HuH-7 (cell line): ENCODE measurements at regions not wholly inside any gene's neighbourhood (a gene's known extent, or its start where the extent isn't known, plus 50 kb on each side); places are given as distances from the start of the nearest gene placed in this dataset.
A peak's percentile ranks its signal among the peaks of the same experiment; 100 is the strongest.

Experiments used
- DNase-seq: peaks from one replicate; pipeline ENCODE4 v3.0.0; 2011; ENCODE audit warnings: low spot score

DNA sequence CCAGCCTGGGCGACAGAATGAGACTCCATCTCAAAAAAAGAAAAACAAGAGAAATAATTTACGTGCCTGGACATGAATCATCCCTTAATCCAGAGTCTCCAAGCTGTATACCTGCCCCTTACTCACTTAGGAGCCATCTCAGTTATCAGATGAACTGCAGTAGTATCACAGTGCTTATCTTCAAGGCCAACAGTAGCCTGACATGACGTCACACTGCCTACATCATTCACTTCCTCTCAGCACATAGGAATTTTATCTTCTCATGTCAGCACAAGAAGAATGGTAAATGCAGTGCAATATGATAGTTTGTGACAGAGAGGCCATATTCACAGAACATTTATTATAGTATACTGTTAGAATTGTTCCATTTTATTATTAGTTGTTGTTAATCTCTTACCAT lies 216.6 kb downstream of the SS18 start:
- DNase-seq = no peak

GRCh38 chr18:25866331-25866730 lies 224.1 kb downstream of the SS18 start:
- DNase-seq = no peak

DNA sequence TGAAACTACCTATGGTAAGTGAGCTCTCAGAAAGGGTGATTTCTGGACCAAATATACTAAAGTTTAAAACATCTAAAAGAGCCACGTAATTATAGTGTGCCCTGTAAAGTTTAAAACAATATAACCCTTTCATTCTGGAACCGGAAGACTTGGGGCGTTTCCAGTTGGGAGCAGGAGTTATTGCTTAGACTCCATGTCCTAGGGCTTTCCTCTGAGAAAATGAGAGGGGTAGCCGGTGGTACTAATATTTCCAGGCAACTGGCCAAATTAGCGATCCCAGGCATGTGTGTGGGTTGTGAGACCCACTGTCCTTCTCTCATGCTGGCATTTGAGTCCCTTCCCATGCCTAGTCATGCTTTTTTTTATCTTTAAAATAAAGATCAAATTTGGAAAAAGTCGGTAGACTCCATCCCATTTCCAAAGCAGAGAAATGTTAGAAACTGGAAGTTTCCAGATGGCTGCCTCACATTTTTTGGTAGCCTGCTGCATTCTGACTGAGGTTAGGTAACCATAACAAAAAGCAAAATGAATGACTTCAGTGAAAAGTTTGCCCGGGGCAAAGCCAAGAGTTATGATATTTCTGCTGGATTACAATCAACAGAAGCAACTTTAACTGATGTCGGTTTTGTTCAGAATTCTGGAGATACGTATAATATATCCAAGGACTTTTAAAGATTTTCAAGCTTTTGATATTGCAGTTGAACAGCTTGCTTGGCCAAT lies 227.4 kb downstream of the SS18 start:
- no peak for DNase-seq

- DNase-seq = no peak
These were observed 236.6 kb downstream of the SS18 start for GRCh38 chr18:25853691-25854433.

DNA sequence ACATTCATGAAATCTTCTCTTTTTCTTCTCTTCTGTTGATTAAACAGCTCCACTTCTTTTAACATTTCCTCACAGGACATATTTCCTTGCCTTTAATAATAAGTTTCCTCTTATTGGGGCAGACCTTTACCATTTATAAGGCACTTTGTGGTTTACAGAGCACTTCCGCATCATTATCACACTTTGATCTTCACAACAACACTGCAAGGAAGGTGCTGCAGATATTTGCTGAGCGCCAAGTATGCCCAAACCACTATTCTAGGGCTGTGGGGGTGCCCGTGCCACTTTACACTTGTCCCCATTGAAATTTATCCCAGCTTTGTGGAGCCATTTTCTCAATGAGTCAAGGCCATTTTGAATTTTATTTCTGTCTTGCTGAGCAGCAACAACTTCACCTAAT lies 246.6 kb downstream of the SS18 start:
- DNase-seq = no peak

GRCh38 chr18:25842665-25843064 lies 247.7 kb downstream of the SS18 start:
- DNase-seq = no peak

- DNase-seq = no peak
These were observed 256.4 kb downstream of the SS18 start for GRCh38 chr18:25834061-25834460.

GRCh38 chr18:25832001-25832604 lies 258.3 kb downstream of the SS18 start:
- peak; percentile 18 for DNase-seq

DNA sequence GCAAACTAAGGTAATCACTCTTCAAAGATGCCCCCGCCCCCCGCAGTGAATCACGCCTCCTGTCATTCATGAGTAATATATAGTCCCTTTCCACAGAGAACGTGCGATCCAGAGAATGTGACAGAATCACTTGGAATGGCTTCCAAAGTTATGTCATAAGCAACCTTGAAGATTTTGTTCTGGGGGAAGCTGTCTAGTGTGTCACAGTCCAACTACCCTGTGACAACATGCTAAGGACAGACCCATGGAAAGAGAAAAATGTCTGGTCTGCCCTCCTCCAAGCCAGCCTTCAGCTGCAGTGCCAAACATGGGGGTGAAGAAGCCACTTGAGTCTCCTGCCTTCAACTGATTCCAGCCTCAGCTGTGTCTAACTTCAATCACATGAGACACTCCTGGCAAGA lies 259.1 kb downstream of the SS18 start:
- DNase-seq = no peak

DNA sequence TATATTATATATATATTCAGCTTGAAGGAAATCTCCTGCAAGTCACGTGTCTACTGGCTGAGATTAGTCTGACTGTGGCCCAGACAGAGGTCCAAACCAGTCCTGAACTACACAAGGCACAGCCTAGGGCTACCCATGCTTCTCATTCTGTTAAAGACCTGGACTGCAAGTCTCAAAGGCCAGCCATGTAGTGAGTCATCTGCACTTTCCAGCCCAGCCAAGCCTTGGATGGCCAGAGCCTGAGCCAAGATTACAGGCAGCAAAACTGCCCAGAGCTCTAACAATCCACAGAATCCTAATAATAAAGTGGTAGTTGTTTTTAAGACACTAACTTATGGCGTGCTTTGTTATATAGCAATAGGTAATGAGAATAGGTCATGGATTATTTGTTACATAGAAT lies 259.6 kb downstream of the SS18 start:
- DNase-seq = no peak

DNA sequence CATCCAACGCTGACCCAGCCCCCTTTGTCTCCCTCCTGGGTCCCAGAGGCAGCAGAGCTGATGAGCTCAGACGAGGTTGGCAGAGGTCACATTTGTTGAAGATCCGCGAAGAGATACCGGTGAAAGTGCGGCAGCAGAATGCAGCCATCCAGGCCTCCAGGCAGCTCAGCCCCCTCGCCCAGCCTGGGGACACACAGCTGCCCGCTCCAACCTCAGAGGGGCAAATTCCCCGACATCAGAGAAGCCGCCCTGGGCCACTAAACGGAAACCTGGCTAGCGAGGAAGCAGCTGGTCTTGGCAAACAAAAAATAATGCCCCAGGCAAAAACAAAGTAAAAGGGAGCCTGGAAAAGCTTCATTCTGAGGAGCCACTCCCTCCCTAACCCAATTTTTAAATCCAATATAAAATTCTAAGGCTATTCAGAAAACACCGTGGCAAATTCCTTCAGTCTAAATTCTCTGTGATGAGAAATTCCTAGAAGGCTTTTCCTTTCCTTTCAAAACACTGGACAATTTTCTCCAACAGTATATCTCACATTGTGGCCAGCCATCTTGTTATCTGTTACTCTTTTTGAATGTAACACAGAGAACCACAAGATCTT lies 262.4 kb downstream of the SS18 start:
- no peak for DNase-seq

DNA sequence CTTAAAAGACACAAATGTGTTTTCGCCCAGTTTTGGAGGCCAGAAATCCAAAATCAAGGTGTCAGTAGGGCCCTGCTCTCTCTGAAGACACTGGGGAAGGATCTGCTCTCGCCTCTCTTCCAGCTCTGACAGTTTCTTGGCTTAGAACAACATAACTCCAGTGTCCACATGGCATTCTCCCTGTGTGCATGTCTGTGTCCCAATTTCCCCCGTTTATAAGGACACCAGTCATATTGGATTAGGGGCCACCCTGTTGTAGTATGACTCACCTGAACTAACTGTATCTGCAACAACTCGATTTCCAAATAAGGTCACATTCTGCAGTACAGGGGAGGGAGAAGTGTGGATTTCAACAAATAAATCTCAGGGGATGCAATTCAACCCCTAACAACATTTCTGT lies 263.2 kb downstream of the SS18 start:
- no peak for DNase-seq

DNA sequence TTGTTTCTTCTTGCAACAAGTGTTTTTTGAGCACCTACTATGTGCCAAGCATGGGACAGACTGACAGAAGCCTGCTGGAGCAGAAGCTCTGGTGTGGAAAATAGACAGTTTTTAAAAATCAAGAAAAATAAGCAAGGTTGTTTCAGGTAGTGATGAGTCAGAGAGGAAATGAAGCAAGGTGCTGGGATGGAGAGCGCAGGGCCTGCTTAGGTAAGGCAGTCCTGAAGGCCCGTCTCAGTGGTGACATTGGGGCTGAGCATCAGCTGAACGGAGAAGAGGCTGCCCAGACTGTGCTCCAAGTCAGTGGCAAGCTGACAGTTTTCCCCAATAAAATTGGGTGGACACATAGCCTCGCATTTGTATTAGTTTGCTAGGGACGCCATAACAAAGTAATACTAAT lies 263.6 kb downstream of the SS18 start:
- no peak for DNase-seq

GRCh38 chr18:25825979-25826776 lies 264.2 kb downstream of the SS18 start:
- no peak for DNase-seq

DNA sequence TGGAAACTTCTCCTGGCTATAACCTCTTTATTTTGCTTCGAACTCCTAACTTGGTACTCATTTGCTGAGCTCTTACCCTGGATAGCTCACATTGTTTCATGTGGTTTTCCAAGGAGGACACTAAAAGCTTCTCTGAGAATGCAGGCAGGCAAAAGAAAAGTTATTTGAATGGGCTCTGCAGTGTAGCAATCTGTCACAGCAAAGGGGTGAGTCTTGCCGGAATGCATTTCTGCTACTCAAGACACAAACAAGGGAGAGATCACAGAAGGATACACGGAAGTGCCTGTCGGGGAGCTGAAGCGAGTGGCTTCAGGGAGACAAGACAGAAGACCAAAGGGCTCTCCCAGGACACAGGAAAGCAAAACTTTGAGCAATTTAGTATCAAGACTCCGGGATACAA lies 265.4 kb downstream of the SS18 start:
- DNase-seq = no peak

DNA sequence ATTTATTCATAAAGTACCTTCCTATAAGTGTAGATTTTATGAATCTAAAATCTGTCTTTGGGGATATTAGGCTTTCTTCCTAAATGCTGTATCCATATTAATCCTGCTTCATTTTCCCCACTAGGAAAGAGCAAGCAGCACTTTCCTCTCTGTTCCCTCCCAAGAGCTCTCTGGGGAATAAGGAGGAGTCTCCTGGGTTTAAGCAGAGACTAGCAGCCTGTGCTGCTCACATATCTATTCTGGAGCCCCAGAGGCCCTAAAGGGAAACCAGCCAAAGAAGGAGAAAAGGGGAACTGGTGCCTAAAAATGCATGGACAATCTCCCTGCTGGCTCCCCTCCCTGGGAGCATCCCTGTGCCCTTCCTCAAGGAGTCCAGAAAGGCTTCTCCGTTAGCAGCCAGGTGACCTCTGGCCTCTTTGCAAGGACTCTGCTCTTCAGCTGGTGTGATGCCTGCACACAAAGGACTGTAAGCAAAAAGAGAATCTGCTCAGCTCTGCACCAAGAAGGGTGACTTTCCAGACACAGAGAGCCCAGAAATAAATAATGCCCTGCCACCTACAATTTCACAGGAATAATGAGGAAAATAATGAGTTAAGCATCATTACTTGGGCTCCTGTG lies 270.6 kb downstream of the SS18 start:
- no peak for DNase-seq

- DNase-seq = no peak
These were observed 271.9 kb downstream of the SS18 start for GRCh38 chr18:25818505-25818904.

DNA sequence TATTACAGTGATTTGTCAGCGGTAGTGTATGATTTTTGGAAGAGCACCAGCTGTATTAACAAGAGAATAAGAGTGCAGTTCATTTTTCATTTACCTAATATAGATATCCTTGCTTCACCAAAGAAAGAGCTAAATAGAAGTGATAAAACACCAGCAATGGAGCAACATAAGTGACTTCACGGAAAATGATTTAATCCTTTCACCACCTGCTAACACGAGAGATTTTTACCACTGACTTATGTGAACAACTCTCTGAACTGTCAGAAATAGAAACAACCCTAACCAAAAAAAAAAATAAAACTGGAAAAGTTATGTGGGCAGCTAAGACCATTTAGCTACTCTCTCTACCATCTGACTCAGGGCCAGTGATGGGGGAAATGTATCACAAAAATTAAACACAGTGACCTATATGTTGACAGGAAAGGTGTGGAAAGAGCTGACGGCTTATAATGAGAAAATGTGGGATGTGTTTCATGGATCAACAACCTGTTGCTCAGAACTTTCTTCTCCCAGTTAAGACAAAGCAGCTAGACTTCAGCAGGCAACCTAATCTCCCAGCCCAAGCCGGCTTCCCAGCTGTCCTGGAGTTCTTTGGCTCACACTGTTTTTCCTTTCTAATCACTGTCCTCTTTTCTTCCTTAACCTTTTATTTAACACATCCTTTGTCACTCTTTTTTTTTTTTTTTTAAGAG lies 272.7 kb downstream of the SS18 start:
- DNase-seq = no peak

DNA sequence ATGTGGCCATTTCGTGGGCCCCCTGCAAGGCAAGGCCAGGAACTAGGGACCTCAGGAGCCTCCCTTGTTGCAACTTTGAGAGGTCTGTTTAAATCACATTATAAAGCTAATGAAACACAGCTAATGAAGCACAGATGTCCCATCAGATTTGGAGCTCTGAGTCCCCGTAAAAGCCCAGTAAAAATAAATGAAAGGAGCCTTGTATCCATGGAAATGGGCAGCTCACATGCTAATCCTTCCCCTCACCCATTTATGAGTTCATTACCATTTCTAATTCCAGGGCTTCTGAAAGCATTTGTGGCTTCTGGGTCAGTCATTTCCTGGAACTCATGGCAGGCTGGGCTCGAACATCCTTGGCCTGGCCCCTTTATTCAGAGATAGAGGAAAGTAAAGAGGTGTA lies 274.8 kb downstream of the SS18 start:
- no peak for DNase-seq

DNA sequence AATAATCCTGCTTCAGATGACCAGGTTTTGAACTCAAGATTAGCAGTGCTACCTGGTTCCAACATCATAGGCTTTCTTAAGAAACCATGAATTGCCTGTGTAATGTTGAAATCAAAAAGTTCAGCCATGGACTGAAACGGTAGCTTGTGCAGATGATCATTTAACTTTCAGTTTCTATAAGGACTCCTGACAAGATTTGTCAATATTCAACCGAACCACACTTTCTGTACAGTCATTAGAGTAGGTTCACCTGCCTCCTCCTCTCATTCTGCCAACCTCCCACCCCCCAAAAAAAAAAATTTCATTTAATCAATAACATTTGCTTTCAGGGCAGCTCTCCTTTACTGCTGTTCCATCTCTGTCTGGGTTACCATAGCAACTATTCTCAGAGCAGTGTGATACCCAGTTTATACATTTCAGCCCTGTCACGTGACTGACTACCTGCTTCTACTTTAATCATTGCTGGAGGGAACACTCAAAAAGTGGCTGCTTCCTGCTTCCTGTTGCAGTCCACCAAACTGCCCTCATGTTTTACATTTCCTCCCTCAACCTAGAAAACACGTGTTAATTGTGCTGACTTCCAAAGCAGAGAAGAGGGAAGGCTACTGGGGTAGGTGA lies 275.5 kb downstream of the SS18 start:
- no peak for DNase-seq

GRCh38 chr18:25813110-25813509 lies 277.3 kb downstream of the SS18 start:
- no peak for DNase-seq
